Activated naive CD8-positive, alpha-beta T cell treated with anti-CD3 and anti-CD28 coated beads, Interleukin-2, amount 10 ng/mL, durations not matched to agents 7 days and 5 days (primary cell): ENCODE measurements at regions not wholly inside any gene's neighbourhood (a gene's known extent, or its start where the extent isn't known, plus 50 kb on each side); places are given as distances from the start of the nearest gene placed in this dataset.

Source experiments
- ATAC-seq: fragments of 150-1000 bp; cut with Tn5 transposase; one replicate; pipeline ENCODE4 v1.10.0; 2021; ENCODE audit warnings: low read depth, moderate library complexity
- POLR2A ChIA-PET: fragments of 350-600 bp; sonication (Branson Sonifier 250); formaldehyde crosslinking; loops from one replicate; lab custom pipeline; 2021; ENCODE audit warnings: antibody characterized with exemption; lab: Charles Lee
- DNase-seq: peaks from one replicate; pipeline ENCODE4 v3.0.0; 2021
- H3K27ac Mint-ChIP-seq: one replicate; pipeline ENCODE4 v1.8.0; 2022; ENCODE audit warnings: mild to moderate bottlenecking, mixed read lengths
- H3K27me3 Mint-ChIP-seq: one replicate; pipeline ENCODE4 v1.8.0; 2022; ENCODE audit warnings: mild to moderate bottlenecking, moderate library complexity, mixed read lengths
- H3K36me3 Mint-ChIP-seq: one replicate; pipeline ENCODE4 v1.8.0; 2021; ENCODE audit warnings: mild to moderate bottlenecking, mixed read lengths
- H3K4me1 Mint-ChIP-seq: one replicate; pipeline ENCODE4 v1.8.0; 2021; ENCODE audit warnings: mixed read lengths
- H3K4me3 Mint-ChIP-seq: one replicate; pipeline ENCODE4 v1.8.0; 2022; ENCODE audit warnings: mild to moderate bottlenecking, moderate library complexity, mixed read lengths
- H3K9me3 Mint-ChIP-seq: one replicate; pipeline ENCODE4 v1.8.0; 2021; ENCODE audit warnings: mixed read lengths

- no peak overlapping the region for H3K4me3 Mint-ChIP-seq
Measured at GRCh38 chr6:82017773-82018172, 229.8 kb downstream of the IBTK start.

GRCh38 chr6:82017288-82017687, 230.3 kb downstream of the IBTK start:
- Mint-ChIP-seq H3K9me3 (no peaks in the 10 kb centered on the region), H3K36me3 (no peaks in the 10 kb centered on the region), H3K4me3 (no peak overlapping the region), H3K4me1 (no peaks in the 10 kb centered on the region), H3K27me3 (no peaks in the 10 kb centered on the region), H3K27ac (no peak overlapping the region)
- POLR2A ChIA-PET: no interaction called here
- DNase-seq: no peak
- ATAC-seq: no peak

More at GRCh38 chr6:82017773-82018172, 229.8 kb downstream of the IBTK start:
- DNase-seq (no peak), ATAC-seq (no peak)
- no peaks in the 10 kb centered on the region for H3K9me3 Mint-ChIP-seq
- no peak overlapping the region for H3K27ac Mint-ChIP-seq
- H3K27me3 Mint-ChIP-seq: no peaks in the 10 kb centered on the region
- H3K36me3 Mint-ChIP-seq: no peaks in the 10 kb centered on the region
- POLR2A ChIA-PET: no interaction called here
- H3K4me1 Mint-ChIP-seq: no peaks in the 10 kb centered on the region

- DNase-seq (no peak), ATAC-seq (no peak)
- no peaks in the 10 kb centered on the region for H3K27me3 Mint-ChIP-seq
- POLR2A ChIA-PET: no interaction called here
- no peak overlapping the region for H3K27ac Mint-ChIP-seq
- H3K36me3 Mint-ChIP-seq: no peaks in the 10 kb centered on the region
- H3K4me1 Mint-ChIP-seq: no peaks in the 10 kb centered on the region
- no peak overlapping the region for H3K4me3 Mint-ChIP-seq
- H3K9me3 Mint-ChIP-seq: no peaks in the 10 kb centered on the region
Measured at GRCh38 chr6:82015526-82015925, 232.0 kb downstream of the IBTK start.

GRCh38 chr6:82015043-82015442, 232.5 kb downstream of the IBTK start:
- H3K4me1 Mint-ChIP-seq: no peaks in the 10 kb centered on the region
- no peak overlapping the region for H3K27ac Mint-ChIP-seq
- no peak for DNase-seq
- no peaks in the 10 kb centered on the region for H3K27me3 Mint-ChIP-seq
- no peak for ATAC-seq
- no peaks in the 10 kb centered on the region for H3K36me3 Mint-ChIP-seq
- no peak overlapping the region for H3K4me3 Mint-ChIP-seq
- no peaks in the 10 kb centered on the region for H3K9me3 Mint-ChIP-seq
- POLR2A ChIA-PET: no interaction called here

GRCh38 chr6:82013561-82014530, 233.7 kb downstream of the IBTK start:
- no peak overlapping the region for H3K27ac Mint-ChIP-seq
- no peak overlapping the region for H3K4me3 Mint-ChIP-seq
- no peaks in the 10 kb centered on the region for H3K36me3 Mint-ChIP-seq
- no peaks in the 10 kb centered on the region for H3K27me3 Mint-ChIP-seq
- DNase-seq (no peak), ATAC-seq (no peak)
- POLR2A ChIA-PET: no interaction called here
- peaks cover 2% of the 10 kb centered on the region for H3K9me3 Mint-ChIP-seq
- H3K4me1 Mint-ChIP-seq: no peaks in the 10 kb centered on the region

GRCh38 chr6:82006027-82006738, 241.4 kb downstream of the IBTK start:
- no peak overlapping the region for H3K27ac Mint-ChIP-seq
- POLR2A ChIA-PET: no interaction called here
- H3K36me3 Mint-ChIP-seq: no peaks in the 10 kb centered on the region

GRCh38 chr6:82000551-82000950, 247.0 kb downstream of the IBTK start:
- Mint-ChIP-seq H3K27me3 (peaks cover 3% of the 10 kb centered on the region), H3K36me3 (no peaks in the 10 kb centered on the region), H3K9me3 (no peaks in the 10 kb centered on the region), H3K4me1 (no peaks in the 10 kb centered on the region), H3K4me3 (no peak overlapping the region), H3K27ac (no peak overlapping the region)
- ATAC-seq: no peak
- no peak for DNase-seq
- POLR2A ChIA-PET: no interaction called here

More at GRCh38 chr6:82006027-82006738, 241.4 kb downstream of the IBTK start:
- Mint-ChIP-seq H3K27me3 (no peaks in the 10 kb centered on the region), H3K4me3 (no peak overlapping the region), H3K9me3 (peaks cover 2% of the 10 kb centered on the region), H3K4me1 (no peaks in the 10 kb centered on the region)
- ATAC-seq (no peak), DNase-seq (no peak)

- no peaks in the 10 kb centered on the region for H3K36me3 Mint-ChIP-seq
- no peaks in the 10 kb centered on the region for H3K4me1 Mint-ChIP-seq
- no peaks in the 10 kb centered on the region for H3K9me3 Mint-ChIP-seq
- ATAC-seq (no peak), DNase-seq (no peak)
- POLR2A ChIA-PET: no interaction called here
- peaks cover 3% of the 10 kb centered on the region for H3K27me3 Mint-ChIP-seq
- no peak overlapping the region for H3K4me3 Mint-ChIP-seq
- H3K27ac Mint-ChIP-seq: no peak overlapping the region
Measured at GRCh38 chr6:81999826-82000225, 247.3 kb upstream of the TENT5A start.

- H3K4me1 Mint-ChIP-seq: no peaks in the 10 kb centered on the region
- ATAC-seq (no peak), DNase-seq (no peak)
- H3K4me3 Mint-ChIP-seq: no peak overlapping the region
- POLR2A ChIA-PET: no interaction called here
- no peaks in the 10 kb centered on the region for H3K9me3 Mint-ChIP-seq
- H3K27me3 Mint-ChIP-seq: peaks cover 3% of the 10 kb centered on the region
- H3K27ac Mint-ChIP-seq: no peak overlapping the region
- no peaks in the 10 kb centered on the region for H3K36me3 Mint-ChIP-seq
Measured at GRCh38 chr6:81999270-81999669, 246.8 kb upstream of the TENT5A start.

- Mint-ChIP-seq H3K4me3 (no peak overlapping the region), H3K27me3 (peaks cover 3% of the 10 kb centered on the region), H3K9me3 (no peaks in the 10 kb centered on the region), H3K27ac (no peak overlapping the region), H3K4me1 (no peaks in the 10 kb centered on the region), H3K36me3 (no peaks in the 10 kb centered on the region)
- ATAC-seq: no peak
- POLR2A ChIA-PET: no interaction called here
- DNase-seq: no peak
Measured at GRCh38 chr6:81998432-81998831, 246.0 kb upstream of the TENT5A start.

- DNase-seq: no peak
- Mint-ChIP-seq H3K27ac (no peak overlapping the region), H3K9me3 (no peaks in the 10 kb centered on the region), H3K27me3 (peaks cover 3% of the 10 kb centered on the region), H3K36me3 (no peaks in the 10 kb centered on the region), H3K4me1 (no peaks in the 10 kb centered on the region), H3K4me3 (no peak overlapping the region)
- POLR2A ChIA-PET: no interaction called here
- ATAC-seq: no peak
Measured at GRCh38 chr6:81997090-81997926, 244.8 kb upstream of the TENT5A start.

- peaks cover 3% of the 10 kb centered on the region for H3K27me3 Mint-ChIP-seq
- no peaks in the 10 kb centered on the region for H3K9me3 Mint-ChIP-seq
- no peaks in the 10 kb centered on the region for H3K36me3 Mint-ChIP-seq
- ATAC-seq: no peak
- POLR2A ChIA-PET: no interaction called here
- no peaks in the 10 kb centered on the region for H3K4me1 Mint-ChIP-seq
- no peak overlapping the region for H3K4me3 Mint-ChIP-seq
- no peak for DNase-seq
- no peak overlapping the region for H3K27ac Mint-ChIP-seq
Measured at GRCh38 chr6:81996414-81996813, 243.9 kb upstream of the TENT5A start.

GRCh38 chr6:81995548-81996289, 243.2 kb upstream of the TENT5A start:
- Mint-ChIP-seq H3K4me3 (no peak overlapping the region), H3K36me3 (no peaks in the 10 kb centered on the region), H3K9me3 (no peaks in the 10 kb centered on the region), H3K27ac (no peak overlapping the region), H3K27me3 (peaks cover 3% of the 10 kb centered on the region), H3K4me1 (no peaks in the 10 kb centered on the region)
- POLR2A ChIA-PET: no interaction called here
- DNase-seq: no peak
- ATAC-seq: no peak
